ENCODE measurements at regions not wholly inside any gene's neighbourhood (a gene's known extent, or its start where the extent isn't known, plus 50 kb on each side); places are given as distances from the start of the nearest gene placed in this dataset.

GRCh38 chr18:39935598-39935997 is 2019.4 kb upstream of the PIK3C3 start:
- no peak for DNase-seq

- no peak for DNase-seq
These were observed 2036.2 kb upstream of the PIK3C3 start for GRCh38 chr18:39918847-39919246.

- no peak for DNase-seq
These were observed 2041.2 kb upstream of the PIK3C3 start for GRCh38 chr18:39913672-39914366.

GRCh38 chr18:39911716-39912115 is 2043.3 kb upstream of the PIK3C3 start:
- no peak for DNase-seq

- no peak for DNase-seq
These were observed 2045.3 kb upstream of the PIK3C3 start for GRCh38 chr18:39909706-39910105.

GRCh38 chr18:39886136-39886535 is 2068.9 kb upstream of the PIK3C3 start:
- DNase-seq = no peak

GRCh38 chr18:39872651-39873050 is 2082.4 kb upstream of the PIK3C3 start:
- DNase-seq = no peak

- DNase-seq = no peak
These were observed 2083.1 kb upstream of the PIK3C3 start for GRCh38 chr18:39871961-39872360.

- no peak for DNase-seq
These were observed 2084.4 kb upstream of the PIK3C3 start for GRCh38 chr18:39870591-39870990.

- no peak for DNase-seq
These were observed 2091.1 kb upstream of the PIK3C3 start for GRCh38 chr18:39863916-39864315.

- no peak for DNase-seq
These were observed 2092.7 kb upstream of the PIK3C3 start for GRCh38 chr18:39862341-39862740.

- no peak for DNase-seq
These were observed 2100.7 kb upstream of the PIK3C3 start for GRCh38 chr18:39854291-39854690.

GRCh38 chr18:39846265-39846664 is 2108.8 kb upstream of the PIK3C3 start:
- DNase-seq = no peak

GRCh38 chr18:39845631-39846030 is 2109.4 kb upstream of the PIK3C3 start:
- DNase-seq = no peak

GRCh38 chr18:39845106-39845505 is 2109.9 kb upstream of the PIK3C3 start:
- DNase-seq = no peak

- no peak for DNase-seq
These were observed 2111.5 kb upstream of the PIK3C3 start for GRCh38 chr18:39843546-39843945.

GRCh38 chr18:39842366-39842914 is 2112.6 kb upstream of the PIK3C3 start:
- no peak for DNase-seq

- DNase-seq = no peak
These were observed 2113.3 kb upstream of the PIK3C3 start for GRCh38 chr18:39841482-39842365.

- DNase-seq = no peak
These were observed 2114.1 kb upstream of the PIK3C3 start for GRCh38 chr18:39840856-39841481.

- DNase-seq = no peak
These were observed 2114.6 kb upstream of the PIK3C3 start for GRCh38 chr18:39840406-39840805.

- DNase-seq = no peak
These were observed 2115.3 kb upstream of the PIK3C3 start for GRCh38 chr18:39839782-39840181.

GRCh38 chr18:39838831-39839230 is 2116.2 kb upstream of the PIK3C3 start:
- no peak for DNase-seq

- DNase-seq = no peak
These were observed 2119.6 kb upstream of the PIK3C3 start for GRCh38 chr18:39835303-39836030.

All from activated effector memory CD4-positive, alpha-beta T cell treated with anti-CD3 and anti-CD28 coated beads, Interleukin-2, amount 50 U/mL, for 16 hours (primary cell).